ENCODE measurements at regions not wholly inside any gene's neighbourhood (a gene's known extent, or its start where the extent isn't known, plus 50 kb on each side); places are given as distances from the start of the nearest gene placed in this dataset.
"Not testable (repeated sequence)": the region's sequence is repeated elsewhere in the genome, so short reads cannot be mapped to it uniquely, and the experiment has no call there.

DNA sequence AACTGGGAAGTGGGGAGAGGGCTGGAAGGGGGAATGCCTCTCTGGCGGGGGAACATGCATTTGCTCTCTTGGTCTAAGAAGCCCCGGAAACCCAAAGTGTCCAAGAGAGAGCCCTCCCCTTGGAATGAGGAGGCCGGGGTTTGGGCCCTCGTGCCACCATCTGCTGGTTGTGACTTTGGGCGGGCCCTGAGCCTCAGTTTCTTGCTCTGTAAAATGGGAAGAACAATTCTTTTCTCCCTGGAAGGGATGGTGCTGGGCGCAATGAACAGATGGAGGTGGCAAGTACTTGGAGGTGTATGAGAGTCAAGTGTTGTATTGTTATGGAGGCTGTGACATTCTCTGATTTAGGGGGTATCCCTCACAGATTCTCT, 69.9 kb upstream of the TARDBP start:
- no peak for DNase-seq

DNA sequence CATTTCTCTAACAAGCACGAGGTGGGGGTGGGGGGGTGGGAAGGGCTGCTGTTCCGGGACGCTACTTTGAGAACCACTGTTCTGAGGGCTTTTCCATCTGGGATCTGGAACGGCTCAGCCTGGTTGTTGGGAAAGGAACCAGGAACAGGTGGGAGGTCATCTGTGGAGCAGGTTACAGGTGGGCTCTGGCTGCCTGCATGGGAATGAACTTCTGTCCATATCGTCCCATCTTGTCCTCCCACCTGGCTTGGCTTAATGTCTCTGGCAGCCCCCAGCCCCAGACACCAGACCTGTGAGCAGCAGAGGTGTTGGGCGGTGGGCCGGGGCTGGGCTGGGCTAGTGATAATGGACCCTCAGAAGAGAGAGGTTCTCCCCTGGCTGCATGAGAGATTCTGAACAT, 69.4 kb upstream of the TARDBP start:
- no peak for DNase-seq

DNA sequence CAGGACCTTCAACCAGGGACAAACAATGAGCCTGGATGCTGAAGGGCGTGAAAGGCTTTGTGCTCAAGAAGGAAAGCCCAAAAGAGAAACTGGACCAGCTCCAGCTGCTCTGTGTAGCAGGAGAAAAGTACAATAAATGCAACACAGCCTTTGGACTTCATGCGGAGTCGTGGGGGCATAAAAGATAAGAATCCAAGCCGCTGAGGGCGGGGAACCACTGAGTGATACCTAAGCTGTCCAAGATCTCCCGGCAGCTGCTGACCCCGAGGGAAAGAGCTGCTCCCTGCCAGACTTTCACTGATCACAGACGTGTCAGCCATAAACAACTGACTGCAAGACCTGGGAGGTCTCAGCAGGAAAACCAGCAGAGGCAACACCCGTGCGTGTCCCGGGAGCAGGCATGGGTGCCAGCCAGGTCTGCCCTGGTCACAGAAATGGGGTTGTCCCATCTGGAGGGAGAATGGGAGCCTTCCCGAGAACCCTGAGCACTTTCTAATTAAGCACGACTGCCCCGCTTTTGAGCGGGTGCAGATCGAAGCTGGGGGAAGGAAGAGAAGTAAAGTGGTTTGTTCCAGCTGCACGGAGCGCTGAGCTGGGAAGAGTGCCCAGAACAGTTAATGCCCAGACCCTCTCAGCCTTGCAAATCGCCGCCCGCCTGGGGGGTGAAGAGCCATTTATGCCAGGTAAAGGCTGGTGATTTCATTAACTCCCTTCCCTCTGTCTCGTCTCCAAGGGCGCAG, 68.3 kb upstream of the TARDBP start:
- DNase-seq = peak; percentile 98

DNA sequence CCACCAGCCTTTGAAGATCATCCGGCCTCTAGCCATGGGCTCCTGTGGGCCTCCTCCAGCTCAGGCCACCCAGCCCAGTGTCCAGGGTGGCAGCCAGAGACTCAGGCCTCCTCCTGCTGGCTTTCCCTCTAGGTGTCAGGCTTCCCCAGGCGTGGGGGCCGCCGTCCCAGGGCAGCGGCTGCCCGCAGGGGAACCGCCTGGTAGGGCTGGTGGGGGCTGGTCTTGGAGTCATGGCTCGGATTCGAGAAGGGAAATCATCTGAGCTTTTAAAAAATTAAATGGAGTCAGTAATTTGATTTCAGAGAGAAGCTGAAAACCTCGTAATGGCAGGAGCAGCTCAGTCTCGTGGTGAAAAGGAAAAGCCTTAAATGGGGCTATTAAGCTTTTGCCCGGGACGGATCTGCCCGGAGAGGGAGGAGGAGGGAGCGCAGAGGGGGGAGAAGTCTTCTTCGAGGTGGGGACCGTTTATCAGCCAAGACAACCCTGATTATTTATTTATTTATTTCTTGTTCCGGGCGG, 66.4 kb upstream of the TARDBP start:
- no peak for DNase-seq

DNA sequence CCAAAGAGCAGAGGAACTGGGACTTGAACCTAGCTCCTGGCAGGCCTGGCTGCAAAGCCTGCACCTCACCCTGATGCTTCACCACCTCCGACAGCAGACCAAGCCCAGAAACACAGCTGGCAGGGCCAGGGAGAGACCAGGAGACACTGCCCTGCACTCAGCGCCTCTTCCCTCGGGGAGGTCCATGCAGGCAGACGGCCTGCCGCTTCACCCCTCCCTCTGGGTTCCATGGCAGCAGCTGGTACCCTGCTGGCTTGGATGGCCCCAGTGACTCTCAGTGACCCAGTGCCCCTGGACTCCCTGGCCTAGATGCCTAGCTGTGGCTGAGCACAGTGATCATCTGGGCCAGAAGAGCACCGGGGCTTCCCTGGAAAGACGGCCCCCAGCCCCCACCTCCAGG, 65.3 kb upstream of the TARDBP start:
- DNase-seq = no peak

DNA sequence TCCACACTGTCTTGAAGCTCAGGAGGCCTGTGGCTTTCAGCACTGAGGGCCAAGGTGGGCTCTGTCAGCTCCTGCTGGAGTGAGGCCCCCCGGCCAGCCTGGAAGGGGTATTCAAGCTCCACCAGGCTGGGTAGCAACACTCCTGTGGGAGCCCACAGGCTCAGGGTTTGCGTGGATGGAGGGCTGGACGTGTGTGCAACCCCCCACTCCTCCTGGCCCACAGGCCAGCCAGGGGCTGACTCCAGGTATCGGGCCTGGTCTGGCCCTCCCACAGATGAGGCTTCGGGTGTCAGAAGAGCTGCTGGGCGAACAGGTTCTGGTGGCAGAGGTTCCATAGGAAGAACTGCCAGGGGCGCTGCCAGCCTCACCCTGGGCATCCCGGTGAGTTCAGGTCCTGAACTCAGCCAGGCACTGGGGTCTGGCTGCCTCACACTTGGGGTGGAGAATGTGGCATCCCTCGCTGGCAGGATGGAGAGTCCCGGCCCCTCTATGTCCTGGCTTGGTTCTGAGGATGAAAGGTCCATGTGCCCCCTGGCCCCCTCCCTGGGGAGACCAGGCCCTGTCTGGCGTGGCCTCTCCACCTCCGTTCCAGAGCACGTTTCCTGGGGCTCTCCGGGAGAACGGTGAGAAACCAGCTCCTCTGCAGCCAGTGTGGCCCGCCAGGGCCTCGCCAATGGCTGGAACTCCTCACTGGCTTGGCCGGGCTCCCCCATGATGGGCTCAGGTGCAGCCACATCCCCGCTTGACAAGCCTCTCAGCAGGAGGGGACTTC, 64.6 kb upstream of the TARDBP start:
- no peak for DNase-seq

DNA sequence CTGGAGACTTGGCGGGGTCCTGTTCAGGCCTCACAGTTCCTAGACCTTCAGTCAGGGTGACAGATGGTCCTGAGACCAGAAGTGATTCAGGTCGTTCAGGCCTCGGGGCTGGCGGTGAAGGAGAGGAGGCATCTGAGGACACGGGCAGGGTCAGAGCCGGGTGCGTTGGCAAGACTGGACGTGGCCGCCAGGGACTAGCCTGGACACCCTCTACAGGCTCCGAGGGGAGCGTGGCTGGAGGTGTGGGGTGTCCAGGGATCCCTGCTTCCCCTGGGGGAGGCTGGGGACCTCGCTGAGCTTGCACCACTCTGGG, 64.0 kb upstream of the TARDBP start:
- no peak for DNase-seq

DNA sequence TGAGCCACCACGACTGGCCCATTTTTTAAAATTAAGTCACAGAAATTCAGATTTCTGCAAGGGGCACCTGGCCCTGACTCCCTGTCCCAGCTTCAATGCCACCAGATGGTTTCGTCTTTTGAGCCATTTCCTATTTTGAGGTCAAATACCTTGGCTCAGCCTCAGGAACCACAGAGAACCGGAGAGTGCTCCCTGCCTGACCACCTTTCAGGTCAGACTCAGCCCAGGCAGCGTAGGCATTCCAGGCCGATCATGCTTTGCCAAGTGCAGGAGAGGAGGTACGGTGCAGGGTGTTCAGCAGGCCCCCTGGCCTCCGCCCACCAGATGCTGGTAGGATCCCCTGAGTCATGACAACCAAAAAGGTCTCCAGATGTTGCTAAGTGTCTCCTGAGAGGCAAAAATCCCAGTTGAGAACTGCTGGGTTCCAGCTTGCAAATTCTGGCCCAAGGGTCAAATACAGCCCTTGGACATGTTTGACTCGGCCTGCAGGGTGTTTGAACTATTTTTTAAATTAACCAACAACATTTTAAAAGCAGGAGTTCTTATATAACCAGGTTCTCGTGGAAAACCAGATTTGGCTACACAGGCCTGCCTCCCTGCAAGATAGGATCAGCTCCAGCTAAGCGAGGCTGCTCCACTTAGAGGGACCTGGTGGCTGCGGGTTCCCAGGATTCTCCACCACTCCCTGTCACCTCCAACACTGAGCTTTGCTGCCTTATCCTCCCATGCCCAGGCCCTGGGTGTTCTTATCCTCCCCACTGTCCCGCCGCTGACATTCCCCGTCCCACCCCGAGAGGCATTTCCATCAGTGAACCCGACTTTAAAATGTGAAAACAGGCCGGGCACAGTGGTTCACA, 61.9 kb upstream of the TARDBP start:
- no peak for DNase-seq

DNA sequence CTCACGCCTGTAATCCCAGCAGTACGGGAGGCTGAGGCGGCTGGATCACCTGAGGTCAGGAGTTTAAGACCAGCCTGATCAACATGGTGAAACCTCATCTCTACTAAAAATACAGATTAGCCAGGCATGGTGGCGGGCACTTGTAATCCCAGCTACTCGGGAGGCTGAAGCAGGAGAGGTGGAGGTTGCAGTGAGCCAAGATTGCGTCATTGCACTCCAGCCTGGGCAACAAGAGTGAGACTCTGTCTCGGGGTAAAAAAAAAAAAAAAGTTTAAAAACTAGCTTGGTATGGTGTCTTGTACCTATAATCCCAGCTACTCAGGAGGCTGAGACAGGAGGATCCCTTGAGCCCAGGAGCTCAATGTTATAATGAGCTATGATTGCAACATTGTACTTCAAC, 61.2 kb upstream of the TARDBP start:
- DNase-seq = not testable (repeated sequence)

DNA sequence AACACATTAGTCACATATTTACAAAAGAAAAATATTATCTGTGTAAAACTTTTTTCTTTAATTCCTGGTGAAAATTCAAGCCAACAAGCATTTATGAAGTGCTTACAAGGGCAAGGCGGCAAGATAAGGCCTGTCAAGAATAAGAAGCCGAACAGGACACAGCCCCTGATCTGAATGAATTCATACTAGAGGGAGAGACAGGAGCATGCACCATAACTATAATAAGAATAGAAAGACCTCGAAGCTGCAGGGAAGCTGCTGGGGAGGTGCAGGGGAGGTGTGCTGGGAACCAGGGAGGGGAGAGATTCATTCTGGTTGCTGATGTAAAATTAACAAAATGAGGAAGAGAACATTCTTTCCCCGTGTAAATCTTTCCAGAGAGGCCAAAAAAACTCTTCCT, 60.5 kb upstream of the TARDBP start:
- DNase-seq = no peak

DNA sequence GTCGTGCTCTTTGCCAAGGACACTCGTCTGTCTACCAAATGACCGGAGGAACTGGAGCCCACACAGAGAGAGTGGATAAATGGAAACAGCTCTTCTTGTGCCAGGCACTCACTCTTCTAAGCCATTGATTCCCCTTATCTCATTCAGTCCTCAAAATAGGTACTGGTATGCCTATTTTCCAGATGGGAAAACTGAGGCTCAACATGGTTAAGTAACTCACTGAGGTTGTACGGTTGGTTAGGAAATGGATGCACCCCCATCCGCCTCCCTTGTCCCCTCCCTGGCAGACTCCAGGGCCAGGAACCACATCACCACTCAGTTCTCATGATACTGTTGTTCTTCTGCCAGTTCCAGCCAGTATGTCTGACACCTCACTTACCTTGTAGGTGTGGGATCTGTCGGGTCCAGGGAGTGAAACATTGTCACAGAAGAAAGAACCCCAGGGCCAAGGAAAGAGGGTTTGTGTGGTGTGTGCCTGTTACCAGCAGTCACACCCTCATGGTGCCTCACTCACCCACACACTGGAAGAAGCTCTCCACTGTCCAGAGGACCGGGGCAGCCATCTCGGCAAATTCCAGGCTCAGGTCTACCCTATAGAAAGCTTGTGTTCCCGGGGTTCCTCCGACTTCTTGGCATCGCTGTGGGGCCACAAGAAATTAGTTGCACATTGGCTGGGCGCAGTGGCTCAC, 58.8 kb upstream of the TARDBP start:
- no peak for DNase-seq

DNA sequence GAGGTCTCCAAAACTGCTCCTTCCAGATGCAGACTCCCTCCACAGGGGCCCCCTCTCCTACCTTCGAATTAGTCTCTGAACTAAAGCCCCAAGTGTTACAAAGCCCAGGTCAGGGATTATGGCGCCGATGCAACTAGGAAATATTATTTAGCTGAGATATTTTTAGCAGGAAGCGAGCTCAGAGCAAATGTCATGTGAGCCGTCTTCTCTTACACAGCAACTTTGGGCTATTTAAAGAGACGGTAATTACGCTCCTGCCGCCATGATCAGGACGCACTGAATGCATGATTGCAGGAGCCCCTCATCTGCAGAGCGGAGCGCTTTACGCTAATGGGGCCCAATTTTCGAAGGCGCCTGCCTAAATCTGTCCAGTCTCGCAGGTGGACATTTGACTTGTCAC, 55.3 kb upstream of the TARDBP start:
- DNase-seq = no peak

DNA sequence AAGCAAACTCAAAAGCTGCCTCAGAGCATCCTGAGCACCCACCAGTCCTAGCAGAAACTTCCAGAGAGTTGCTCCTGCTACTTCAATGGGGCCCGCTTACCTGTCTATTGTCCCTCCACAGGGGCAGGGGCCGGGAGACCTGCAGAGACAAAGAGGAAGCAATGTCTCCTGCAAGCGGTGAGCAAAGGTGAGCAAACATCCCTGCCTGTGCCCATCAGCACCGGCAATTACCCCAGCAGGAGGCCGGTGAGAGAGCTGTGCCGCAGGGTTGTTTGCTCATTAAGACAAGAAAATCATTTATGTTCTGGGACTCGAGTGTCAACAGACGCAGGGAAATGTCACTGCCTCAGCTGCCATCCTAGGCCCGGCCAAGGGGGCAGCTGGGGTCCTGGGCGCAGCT, 53.8 kb upstream of the TARDBP start:
- peak; percentile 91 for DNase-seq

DNA sequence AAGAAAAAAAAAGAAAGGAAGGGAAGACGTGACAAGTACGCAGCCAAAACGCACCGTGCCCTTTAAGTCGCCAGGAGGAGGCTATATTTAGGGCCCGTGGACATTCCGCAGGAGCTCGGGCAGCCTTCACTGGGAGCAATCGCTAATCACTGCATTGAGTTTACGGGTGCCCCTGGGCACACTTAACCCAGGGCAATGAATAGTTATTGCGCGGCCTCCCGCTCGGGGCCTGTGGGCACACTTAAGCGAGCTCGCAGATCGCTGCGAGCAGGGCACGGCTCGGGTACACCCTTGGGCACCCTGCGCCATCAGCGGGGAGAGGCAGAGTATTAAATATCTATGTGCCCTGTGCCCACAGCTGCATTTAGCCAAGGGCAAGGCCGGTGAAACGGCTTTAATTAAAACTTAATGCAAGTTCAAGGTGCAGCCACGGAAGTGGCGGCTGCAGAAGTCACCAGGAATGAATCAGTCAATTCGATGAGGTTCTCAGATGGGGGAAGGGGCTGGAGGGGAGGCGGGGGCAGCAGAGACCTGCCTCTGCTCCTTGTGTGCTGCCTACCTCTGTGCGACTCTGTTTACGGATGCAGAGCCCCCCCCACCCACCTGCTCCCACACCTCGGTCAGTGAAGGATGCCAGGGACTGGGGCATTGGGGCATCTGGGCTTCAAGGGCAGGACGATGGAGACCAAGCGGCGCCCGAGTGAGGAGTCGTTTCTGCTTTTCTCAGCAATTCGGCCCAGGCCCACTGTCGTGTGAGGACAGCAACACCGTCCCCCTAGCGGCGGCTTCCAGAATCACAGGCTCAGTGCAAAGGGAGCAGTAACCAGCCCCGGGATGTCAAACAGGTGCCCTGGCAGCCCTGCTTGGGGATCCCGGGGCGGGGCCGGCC, 51.8 kb upstream of the TARDBP start:
- DNase-seq = peak; percentile 77

DNA sequence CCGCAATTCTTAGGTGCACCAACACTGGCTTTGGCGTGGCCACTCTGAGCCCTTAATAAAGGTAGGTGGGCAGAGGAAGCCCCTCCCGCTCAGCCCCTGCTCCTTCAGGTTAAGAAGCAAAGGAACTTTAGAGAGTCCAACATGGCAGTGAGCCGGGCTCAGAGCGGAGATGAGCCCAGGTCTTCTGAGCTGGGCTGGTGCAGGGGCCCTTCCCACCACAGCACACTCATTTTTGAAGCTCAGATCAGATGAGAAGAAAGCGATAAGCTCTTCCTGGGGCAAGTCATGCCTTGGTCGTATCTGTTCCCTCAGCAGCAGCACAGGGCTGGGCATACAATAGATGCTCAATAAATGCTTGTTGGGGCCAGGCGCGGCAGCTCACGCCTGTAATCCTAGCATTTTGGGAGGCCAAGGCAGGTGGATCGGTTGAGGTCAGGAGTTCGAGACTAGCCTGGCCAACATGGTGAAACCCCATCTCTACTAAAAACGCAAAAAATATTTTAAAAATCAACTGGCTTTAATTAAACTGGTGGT, 51.1 kb upstream of the TARDBP start:
- no peak for DNase-seq

DNA sequence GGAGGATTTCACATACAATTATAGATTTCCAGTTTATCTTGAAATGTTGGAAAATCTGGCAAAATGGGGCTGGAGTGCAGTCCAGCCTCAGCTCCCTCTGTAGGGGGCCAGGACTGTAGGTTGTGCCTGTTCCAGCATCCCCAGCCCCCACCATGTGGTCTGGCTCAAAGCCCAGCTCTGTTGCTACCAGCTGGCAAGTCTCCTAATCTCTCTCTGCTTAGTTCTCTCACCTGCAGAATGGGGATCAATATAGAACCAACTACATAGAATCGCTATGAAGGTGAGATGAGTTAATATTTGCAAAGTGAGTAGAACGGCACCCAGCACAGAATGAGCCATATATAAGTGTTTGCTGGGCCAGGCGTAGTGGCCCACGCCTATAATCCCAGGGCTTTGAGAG, 50.0 kb upstream of the TARDBP start:
- DNase-seq = peak; percentile 94
